Activated CD8-positive, alpha-beta T cell treated with anti-CD3 and anti-CD28 coated beads for 36 hours (primary cell): ENCODE measurements at regions not wholly inside any gene's neighbourhood (a gene's known extent, or its start where the extent isn't known, plus 50 kb on each side); places are given as distances from the start of the nearest gene placed in this dataset.

Source experiments
- ATAC-seq: fragments of 200-7000 bp; cut with Tn5 transposase; one replicate; pipeline ENCODE4 v1.10.0; 2021; ENCODE audit warnings: mild to moderate bottlenecking, moderate library complexity
- CTCF ChIA-PET: fragments of 350-600 bp; sonication (Branson Sonifier 250); formaldehyde crosslinking; loops from one replicate; lab custom pipeline; 2021; ENCODE audit warnings: antibody characterized with exemption; lab: Charles Lee
- POLR2A ChIA-PET: fragments of 350-600 bp; sonication (Branson Sonifier 250); formaldehyde crosslinking; loops from one replicate; lab custom pipeline; 2021; ENCODE audit warnings: antibody characterized with exemption; lab: Charles Lee
- DNase-seq: peaks from one replicate; pipeline ENCODE4 v3.0.0-alpha.2; 2020
- H3K27ac Mint-ChIP-seq: one replicate; pipeline ENCODE4 v1.8.0; 2021; ENCODE audit warnings: mild to moderate bottlenecking, mixed read lengths
- H3K27me3 Mint-ChIP-seq: one replicate; pipeline ENCODE4 v1.8.0; 2021; ENCODE audit warnings: mixed read lengths
- H3K36me3 Mint-ChIP-seq: one replicate; pipeline ENCODE4 v1.8.0; 2021; ENCODE audit warnings: low read depth, mixed read lengths
- H3K4me1 Mint-ChIP-seq: one replicate; pipeline ENCODE4 v1.8.0; 2021; ENCODE audit warnings: low read depth, mixed read lengths
- H3K4me3 Mint-ChIP-seq: one replicate; pipeline ENCODE4 v1.8.0; 2021; ENCODE audit warnings: mild to moderate bottlenecking, moderate library complexity, mixed read lengths
- H3K9me3 Mint-ChIP-seq: one replicate; pipeline ENCODE4 v1.8.0; 2021; ENCODE audit warnings: mixed read lengths
- CTCF ChIP-seq: fragments of 200-600 bp; IDR thresholded peaks from one replicate; pipeline ENCODE4 v1.8.0; 2022; ENCODE audit warnings: antibody characterized with exemption, mild to moderate bottlenecking
- intact Hi-C: fragments of 100-400 bp; cut with micrococcal nuclease; formaldehyde crosslinking; loops from one replicate; pipeline ENCODE4 v1.10.0; 2022

- intact Hi-C loops: no loop called here
- peaks cover 2% of the 10 kb centered on the region for H3K9me3 Mint-ChIP-seq
- POLR2A ChIA-PET: no interaction called here
- no peaks in the 10 kb centered on the region for H3K36me3 Mint-ChIP-seq
- CTCF ChIA-PET: no interaction called here
- ATAC-seq (no peak), DNase-seq (no peak)
- no peak overlapping the region for H3K27ac Mint-ChIP-seq
- H3K4me3 Mint-ChIP-seq: no peak overlapping the region
- no peaks in the 10 kb centered on the region for H3K4me1 Mint-ChIP-seq
- H3K27me3 Mint-ChIP-seq: no peaks in the 10 kb centered on the region
- TF ChIP-seq CTCF: no peak
Measured at GRCh38 chr13:34214686-34215085, 396.7 kb downstream of the RFC3 start.

GRCh38 chr13:34216256-34216655, 398.3 kb downstream of the RFC3 start:
- H3K4me1 Mint-ChIP-seq: no peaks in the 10 kb centered on the region
- ChIA-PET CTCF (no interaction called here), POLR2A (interaction anchor here (0.7 kb wide), 1 partner anchor 10 kb away, joined by 3 read pairs; no protein-coding TSS in a partner anchor)
- no peaks in the 10 kb centered on the region for H3K36me3 Mint-ChIP-seq
- H3K27ac Mint-ChIP-seq: no peak overlapping the region
- DNase-seq (no peak), ATAC-seq (no peak)
- no peaks in the 10 kb centered on the region for H3K9me3 Mint-ChIP-seq
- H3K27me3 Mint-ChIP-seq: no peaks in the 10 kb centered on the region
- no peak for TF ChIP-seq CTCF
- intact Hi-C loops: no loop called here
- H3K4me3 Mint-ChIP-seq: no peak overlapping the region

DNA sequence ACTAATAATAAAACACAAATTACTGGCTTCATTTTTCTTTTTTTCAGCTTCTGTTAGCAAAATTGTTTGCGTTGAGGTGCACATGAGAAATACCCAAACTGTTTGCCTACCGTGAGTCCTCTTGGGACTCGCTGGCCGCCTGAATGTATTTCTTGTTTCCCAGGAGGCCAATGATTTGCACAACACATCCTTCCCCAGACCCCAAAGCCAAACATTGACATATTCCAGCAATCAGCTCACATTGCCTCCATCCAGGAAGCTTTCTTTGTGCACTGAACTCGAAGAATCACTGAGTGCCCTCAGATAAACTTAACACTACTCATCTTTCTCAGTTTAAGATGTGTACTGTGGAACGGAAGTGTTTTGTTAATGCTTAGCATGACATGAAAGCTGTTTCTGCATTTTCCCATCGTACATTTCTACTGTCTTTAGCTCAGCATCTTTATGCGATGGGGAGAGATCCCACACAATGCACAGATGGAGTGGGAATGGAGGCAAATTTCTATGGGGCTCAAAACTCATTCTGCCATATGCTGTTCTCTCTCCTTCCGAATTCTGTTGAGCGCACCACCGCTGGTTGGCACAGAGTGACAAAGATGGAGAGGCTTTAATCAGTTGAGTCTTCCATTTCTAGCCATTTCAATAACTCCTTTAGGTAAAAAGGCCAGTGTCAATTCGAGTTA, 399.5 kb downstream of the RFC3 start:
- Mint-ChIP-seq H3K27me3 (no peaks in the 10 kb centered on the region), H3K4me3 (no peak overlapping the region), H3K36me3 (no peaks in the 10 kb centered on the region), H3K27ac (no peak overlapping the region), H3K9me3 (no peaks in the 10 kb centered on the region), H3K4me1 (no peaks in the 10 kb centered on the region)
- TF ChIP-seq CTCF: no peak
- DNase-seq (no peak), ATAC-seq (no peak)
- ChIA-PET CTCF (no interaction called here), POLR2A (no interaction called here)
- intact Hi-C loops: no loop called here

GRCh38 chr13:34223984-34224383, 406.0 kb downstream of the RFC3 start:
- Mint-ChIP-seq H3K27ac (no peak overlapping the region), H3K36me3 (no peaks in the 10 kb centered on the region), H3K4me3 (no peak overlapping the region), H3K27me3 (no peaks in the 10 kb centered on the region), H3K4me1 (no peaks in the 10 kb centered on the region), H3K9me3 (peaks cover 5% of the 10 kb centered on the region)
- TF ChIP-seq CTCF: no peak
- intact Hi-C loops: no loop called here
- ChIA-PET CTCF (no interaction called here), POLR2A (no interaction called here)
- ATAC-seq: no peak
- DNase-seq: no peak

- ATAC-seq (no peak), DNase-seq (no peak)
- Mint-ChIP-seq H3K27me3 (no peaks in the 10 kb centered on the region), H3K27ac (no peak overlapping the region), H3K4me1 (no peaks in the 10 kb centered on the region), H3K36me3 (no peaks in the 10 kb centered on the region), H3K4me3 (no peak overlapping the region), H3K9me3 (peaks cover 5% of the 10 kb centered on the region)
- TF ChIP-seq CTCF: no peak
- CTCF ChIA-PET: no interaction called here
- POLR2A ChIA-PET: no interaction called here
- intact Hi-C loops: no loop called here
Measured at GRCh38 chr13:34224877-34225276, 406.9 kb downstream of the RFC3 start.
